ENCODE measurements at regions not wholly inside any gene's neighbourhood (a gene's known extent, or its start where the extent isn't known, plus 50 kb on each side); places are given as distances from the start of the nearest gene placed in this dataset.

DNA sequence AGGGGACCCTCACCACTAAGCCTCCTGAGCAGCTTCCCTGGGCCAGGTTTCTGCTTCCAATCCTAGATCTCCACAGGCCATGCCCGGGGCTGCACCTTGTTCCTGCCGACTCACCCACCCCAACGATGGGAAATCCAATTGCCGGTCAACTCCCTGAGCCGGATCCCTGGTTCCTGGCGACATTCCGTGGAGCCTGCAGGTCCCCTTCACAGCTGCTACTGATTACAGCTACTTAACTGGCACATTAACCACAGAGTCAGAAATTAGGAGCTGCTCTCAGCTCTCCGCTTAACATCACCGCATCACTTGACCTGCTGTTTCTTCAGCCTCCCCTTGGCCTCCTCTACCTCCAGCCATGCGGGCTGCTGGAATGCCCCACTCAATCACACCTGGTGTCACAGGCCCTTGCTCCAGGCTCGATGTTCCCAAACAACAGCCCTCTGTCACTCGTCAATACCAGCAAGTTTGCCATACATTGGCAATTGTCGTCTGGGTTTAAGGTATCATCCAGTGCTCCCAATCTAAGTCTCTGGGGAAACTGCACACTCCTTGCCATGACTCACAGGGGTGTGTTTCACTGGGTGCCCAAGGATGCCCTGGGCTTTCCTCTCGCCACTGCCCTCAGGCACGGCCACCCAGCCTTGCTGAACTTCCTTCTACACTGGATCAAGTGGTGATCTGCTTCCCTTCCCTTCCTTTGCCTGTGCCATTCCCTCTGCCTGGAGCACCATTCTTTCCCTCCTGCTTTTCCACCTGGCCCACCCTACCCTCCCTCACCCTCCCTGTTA, 181.0 kb downstream of the MN1 start:
- no peak for TF ChIP-seq EP300 (IDR thresholded peaks at IDR 0.05)
- no peak for TF ChIP-seq POLR2AphosphoS5 (IDR thresholded peaks at IDR 0.05)
- TF ChIP-seq CTCF (IDR thresholded peaks at IDR 0.05): no peak

All from stomach (tissue), 4 donors.